Activated CD4-positive, alpha-beta T cell treated with anti-CD3 and anti-CD28 coated beads, Interleukin-2, amount 50 U/mL, for 16 hours (primary cell): ENCODE measurements at regions not wholly inside any gene's neighbourhood (a gene's known extent, or its start where the extent isn't known, plus 50 kb on each side); places are given as distances from the start of the nearest gene placed in this dataset.

Source experiments
- DNase-seq: peaks from one replicate; pipeline ENCODE4 v3.0.0-alpha.2; 2020

- DNase-seq: no peak
Measured at GRCh38 chr11:45067966-45068365, 78.5 kb upstream of the PRDM11 start.

- DNase-seq: no peak
Measured at GRCh38 chr11:45071232-45071631, 75.2 kb upstream of the PRDM11 start.

GRCh38 chr11:45073685-45074141, 72.7 kb upstream of the PRDM11 start:
- DNase-seq: no peak

- no peak for DNase-seq
Measured at GRCh38 chr11:45075519-45075918, 70.9 kb upstream of the PRDM11 start.

- no peak for DNase-seq
Measured at GRCh38 chr11:45075952-45076351, 70.5 kb upstream of the PRDM11 start.

GRCh38 chr11:45076761-45077160, 69.7 kb upstream of the PRDM11 start:
- no peak for DNase-seq

- no peak for DNase-seq
Measured at GRCh38 chr11:45078236-45079074, 68.0 kb upstream of the PRDM11 start.

- no peak for DNase-seq
Measured at GRCh38 chr11:45079075-45079444, 67.4 kb upstream of the PRDM11 start.

GRCh38 chr11:45079567-45079942, 66.9 kb upstream of the PRDM11 start:
- DNase-seq: no peak

- peak; percentile 70 for DNase-seq
Measured at GRCh38 chr11:45079943-45080719, 66.3 kb upstream of the PRDM11 start.

- no peak for DNase-seq
Measured at GRCh38 chr11:45082744-45083543, 63.5 kb upstream of the PRDM11 start.

GRCh38 chr11:45083544-45084087, 62.8 kb upstream of the PRDM11 start:
- DNase-seq: no peak

- no peak for DNase-seq
Measured at GRCh38 chr11:45085646-45086501, 60.6 kb upstream of the PRDM11 start.

- DNase-seq: no peak
Measured at GRCh38 chr11:45086526-45086925, 59.9 kb upstream of the PRDM11 start.

- DNase-seq: no peak
Measured at GRCh38 chr11:45087086-45087899, 59.1 kb upstream of the PRDM11 start.

GRCh38 chr11:45087900-45088160, 58.6 kb upstream of the PRDM11 start:
- DNase-seq: no peak

GRCh38 chr11:45089251-45089650, 57.2 kb upstream of the PRDM11 start:
- no peak for DNase-seq

- no peak for DNase-seq
Measured at GRCh38 chr11:45089676-45090499, 56.6 kb upstream of the PRDM11 start.

- no peak for DNase-seq
Measured at GRCh38 chr11:45090607-45091006, 55.8 kb upstream of the PRDM11 start.
